ENCODE measurements at regions not wholly inside any gene's neighbourhood (a gene's known extent, or its start where the extent isn't known, plus 50 kb on each side); places are given as distances from the start of the nearest gene placed in this dataset.

- Histone ChIP-seq H3K27ac (no peak overlapping the region), H3K4me1 (no peaks in the 10 kb centered on the region), H3K9me3 (peaks cover 0 to 7% (median 2%) of the 10 kb centered on the region in 4 donors), H3K27me3 (no peaks in the 10 kb centered on the region), H3K36me3 (no peaks in the 10 kb centered on the region), H3K4me3 (no peak overlapping the region)
- TF ChIP-seq POLR2A (IDR thresholded peaks at IDR 0.05), result no peak
- no peak for TF ChIP-seq CTCF (IDR thresholded peaks at IDR 0.05)
- no peak for DNase-seq
Observed at GRCh38 chr1:229139331-229140118, 131.4 kb upstream of the RAB4A start.

GRCh38 chr1:229140119-229140396, 130.9 kb upstream of the RAB4A start:
- Histone ChIP-seq H3K4me1 (no peaks in the 10 kb centered on the region), H3K27ac (no peak overlapping the region), H3K36me3 (no peaks in the 10 kb centered on the region), H3K4me3 (no peak overlapping the region), H3K27me3 (no peaks in the 10 kb centered on the region), H3K9me3 (peaks cover 0 to 5% (median 0%) of the 10 kb centered on the region in 4 donors)
- no peak for DNase-seq
- TF ChIP-seq POLR2A (IDR thresholded peaks at IDR 0.05) (no peak), CTCF (IDR thresholded peaks at IDR 0.05) (no peak)

GRCh38 chr1:229141271-229141670, 129.6 kb upstream of the RAB4A start:
- TF ChIP-seq POLR2A (IDR thresholded peaks at IDR 0.05), result no peak
- TF ChIP-seq CTCF (IDR thresholded peaks at IDR 0.05), result no peak
- Histone ChIP-seq H3K4me3 (no peak overlapping the region), H3K36me3 (no peaks in the 10 kb centered on the region), H3K27ac (no peak overlapping the region), H3K9me3 (no peaks in the 10 kb centered on the region), H3K4me1 (no peaks in the 10 kb centered on the region), H3K27me3 (no peaks in the 10 kb centered on the region)
- DNase-seq, result no peak

- TF ChIP-seq CTCF (IDR thresholded peaks at IDR 0.05) (no peak), POLR2A (IDR thresholded peaks at IDR 0.05) (no peak)
- no peak overlapping the region for H3K27ac ChIP-seq
- DNase-seq, result no peak
Observed at GRCh38 chr1:229141689-229142377, 129.1 kb upstream of the RAB4A start.

GRCh38 chr1:229142471-229142870, 128.4 kb upstream of the RAB4A start:
- no peaks in the 10 kb centered on the region for H3K36me3 ChIP-seq
- H3K4me1 ChIP-seq, result no peaks in the 10 kb centered on the region
- no peaks in the 10 kb centered on the region for H3K27me3 ChIP-seq
- no peak overlapping the region for H3K27ac ChIP-seq
- DNase-seq, result peak in 1 of 3 donors; percentile 10
- H3K9me3 ChIP-seq, result no peaks in the 10 kb centered on the region
- H3K4me3 ChIP-seq, result no peak overlapping the region
- TF ChIP-seq CTCF (IDR thresholded peaks at IDR 0.05) (no peak), POLR2A (IDR thresholded peaks at IDR 0.05) (no peak)

More at GRCh38 chr1:229141689-229142377, 129.1 kb upstream of the RAB4A start:
- Histone ChIP-seq H3K4me3 (no peak overlapping the region), H3K9me3 (no peaks in the 10 kb centered on the region), H3K4me1 (no peaks in the 10 kb centered on the region), H3K36me3 (no peaks in the 10 kb centered on the region), H3K27me3 (no peaks in the 10 kb centered on the region)

Data from Peyer's patch (tissue), 4 donors.